HG02884 (cell line): ENCODE measurements at regions not wholly inside any gene's neighbourhood (a gene's known extent, or its start where the extent isn't known, plus 50 kb on each side); places are given as distances from the start of the nearest gene placed in this dataset.

ENCODE experiments used
- ATAC-seq: cut with Tn5 transposase; IDR thresholded peaks from one replicate; pipeline ENCODE4 v1.9.1; 2021; ENCODE audit warnings: mild to moderate bottlenecking, moderate library complexity; ENCODE audit not compliant: unreplicated experiment

DNA sequence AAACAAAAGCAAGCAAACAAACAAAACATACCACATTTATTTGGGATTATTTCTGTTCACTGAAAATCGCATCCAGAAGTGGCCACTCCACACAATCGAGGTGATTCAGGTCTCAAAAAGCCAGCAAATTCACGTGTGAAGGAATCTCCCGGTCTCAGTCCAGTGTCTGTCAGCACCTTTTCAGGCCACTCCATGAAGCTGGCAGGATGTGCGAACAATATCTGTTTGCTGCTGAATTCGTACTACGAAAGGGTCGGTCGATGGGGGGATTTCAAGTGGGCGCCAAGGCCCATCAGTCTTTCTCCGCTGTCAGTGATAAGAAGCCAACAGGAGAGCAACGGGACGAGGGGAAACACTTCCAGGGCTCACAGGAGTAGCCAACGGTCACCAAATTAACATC lies 505.1 kb downstream of the IRX1 start:
- no peak for ATAC-seq

DNA sequence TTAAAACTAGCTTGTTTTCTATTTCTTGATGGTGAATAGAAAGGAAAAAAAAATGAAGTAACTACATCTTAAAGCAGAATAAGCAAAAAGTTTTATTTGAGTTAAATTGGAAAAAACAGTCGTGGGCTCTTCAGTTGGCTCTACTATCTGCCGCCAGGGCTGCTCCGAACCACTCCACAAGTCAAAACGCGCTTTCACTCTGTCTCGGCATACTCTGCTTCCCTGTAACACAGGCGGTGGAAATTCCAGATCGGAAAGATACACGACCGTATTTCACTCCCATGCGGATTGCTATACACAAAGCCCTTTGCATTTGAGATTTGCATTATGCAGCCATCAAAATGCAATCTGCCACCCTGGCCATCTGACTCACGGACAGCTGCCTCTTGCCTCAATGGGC lies 505.6 kb downstream of the IRX1 start:
- ATAC-seq, result no peak

DNA sequence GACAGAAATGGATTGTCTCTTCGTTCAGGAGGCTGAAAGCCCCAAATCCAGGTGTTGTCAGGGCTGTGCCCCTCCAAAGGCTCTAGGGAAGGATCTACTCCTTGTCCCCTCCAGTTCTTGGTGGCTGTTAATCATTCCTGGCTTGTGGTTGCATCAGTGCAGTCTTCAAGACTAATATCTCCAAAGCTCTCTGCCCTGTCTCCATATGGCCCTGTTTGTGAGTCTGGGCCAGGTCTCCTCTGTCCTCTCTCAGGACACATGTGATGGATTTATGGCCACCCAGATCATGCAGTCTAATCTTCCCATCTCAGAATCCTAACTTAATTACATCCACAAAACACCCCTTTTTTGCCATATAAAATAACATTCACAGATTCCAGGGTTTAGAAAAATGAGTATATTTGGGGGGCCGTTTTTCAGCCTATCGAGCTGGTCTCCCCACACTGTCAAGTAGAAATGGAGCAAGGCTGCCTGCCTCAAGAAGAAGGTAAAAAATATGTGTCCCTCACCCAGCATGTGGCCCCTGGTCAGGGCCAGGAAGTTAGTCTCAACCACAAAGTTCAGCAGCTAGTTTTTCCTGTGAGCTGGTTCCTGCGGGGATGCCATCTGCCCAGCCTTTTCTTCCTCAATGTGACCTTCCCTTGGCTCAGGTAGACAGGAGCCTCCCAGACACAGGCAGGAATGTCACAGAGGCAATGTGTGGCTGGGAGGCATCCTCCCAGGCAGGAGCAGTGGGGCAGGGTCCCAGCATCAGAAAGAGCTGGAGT lies 509.4 kb downstream of the IRX1 start:
- ATAC-seq, result no peak

DNA sequence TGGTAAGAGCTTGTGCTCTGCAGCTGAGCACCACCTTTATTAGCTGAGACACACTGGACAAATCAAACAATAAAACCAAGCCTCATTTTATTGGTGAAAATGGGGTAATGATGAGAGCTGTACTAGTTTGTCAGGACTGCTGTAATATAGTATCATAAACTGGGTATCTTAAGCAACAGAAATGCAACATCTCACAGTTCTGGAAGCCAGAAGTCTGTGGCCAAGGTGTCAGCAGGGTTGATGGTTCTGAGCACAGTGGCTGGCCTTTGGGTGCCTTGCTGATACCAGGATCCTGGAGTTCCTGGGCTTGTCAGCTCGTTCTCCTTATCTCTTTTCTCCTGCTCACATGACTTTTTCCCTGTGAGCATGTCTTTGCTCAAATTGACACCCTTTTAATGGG lies 513.1 kb downstream of the IRX1 start:
- no peak for ATAC-seq

DNA sequence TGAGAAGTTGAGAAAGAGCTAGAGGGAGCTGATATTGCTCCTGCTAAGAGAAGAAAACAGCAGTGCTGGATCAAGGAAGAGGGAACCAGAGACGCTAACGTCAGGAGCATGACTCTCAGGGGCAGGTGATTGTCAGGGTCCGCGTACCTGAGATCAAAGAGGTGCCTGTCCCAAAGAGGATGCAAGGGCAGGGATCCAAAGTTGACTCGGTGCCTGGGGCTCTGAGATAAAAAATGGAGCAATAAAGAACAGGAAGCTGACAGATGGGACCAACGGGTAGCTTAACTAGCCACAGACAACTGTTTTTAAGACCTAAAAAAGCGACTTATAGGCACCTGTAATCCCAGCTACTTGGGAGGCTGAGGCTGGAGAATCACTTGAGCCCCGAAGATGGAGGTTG lies 517.8 kb downstream of the IRX1 start:
- ATAC-seq, result no peak

DNA sequence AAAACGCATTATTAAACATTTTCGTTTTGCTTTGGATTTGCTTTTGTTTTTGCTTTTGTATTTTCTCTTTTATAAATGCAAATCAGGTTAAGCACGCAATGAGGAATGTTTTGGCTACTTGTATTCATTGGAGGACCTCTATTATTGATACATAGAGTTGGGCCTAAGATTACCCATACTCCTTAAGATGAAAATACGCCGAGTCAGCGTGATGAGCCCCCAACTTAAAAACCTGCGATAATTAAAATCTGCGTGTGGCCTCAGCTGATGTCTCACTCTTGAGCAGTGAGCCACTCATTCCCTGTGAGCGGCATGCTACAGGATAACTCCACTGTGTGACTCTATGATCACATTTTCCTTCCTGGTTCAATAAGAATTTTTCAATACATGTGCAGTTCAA lies 518.3 kb downstream of the IRX1 start:
- ATAC-seq, result no peak

DNA sequence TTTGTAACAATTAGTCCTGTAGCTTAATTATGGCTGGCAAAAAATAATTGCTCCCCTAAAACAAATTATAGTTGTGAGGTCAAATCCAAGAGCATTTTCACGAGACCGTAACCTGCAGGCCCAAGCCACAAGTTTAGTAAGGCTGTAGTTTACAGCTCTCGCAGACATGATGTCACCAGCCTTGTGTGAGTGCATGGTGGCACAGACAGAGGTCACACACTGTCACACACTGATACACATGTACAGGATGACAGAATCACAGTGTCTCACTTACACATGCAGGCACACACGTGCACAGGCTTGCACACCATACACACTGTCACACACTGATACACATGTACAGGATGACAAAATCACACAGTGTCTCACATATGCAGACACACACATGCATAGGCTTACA lies 518.8 kb downstream of the IRX1 start:
- no peak for ATAC-seq

DNA sequence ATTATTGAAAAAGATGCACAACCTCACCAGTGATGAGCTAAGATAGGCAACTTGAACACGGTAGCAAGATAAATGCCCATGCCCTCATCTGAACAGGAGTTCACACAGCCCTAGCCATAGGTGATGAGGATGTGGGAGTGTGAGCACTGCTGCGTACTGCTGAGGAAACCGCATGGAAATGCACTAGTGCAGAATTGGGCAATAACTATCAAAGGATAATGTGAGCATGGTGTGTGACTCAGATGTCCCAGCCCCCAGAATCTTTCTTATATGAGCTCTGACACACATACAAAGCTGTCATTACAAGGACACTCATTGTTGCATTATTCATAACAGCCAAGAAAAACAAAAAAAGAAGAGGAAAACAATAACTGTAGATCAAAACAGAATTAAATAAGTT lies 521.2 kb downstream of the IRX1 start:
- ATAC-seq, result no peak

DNA sequence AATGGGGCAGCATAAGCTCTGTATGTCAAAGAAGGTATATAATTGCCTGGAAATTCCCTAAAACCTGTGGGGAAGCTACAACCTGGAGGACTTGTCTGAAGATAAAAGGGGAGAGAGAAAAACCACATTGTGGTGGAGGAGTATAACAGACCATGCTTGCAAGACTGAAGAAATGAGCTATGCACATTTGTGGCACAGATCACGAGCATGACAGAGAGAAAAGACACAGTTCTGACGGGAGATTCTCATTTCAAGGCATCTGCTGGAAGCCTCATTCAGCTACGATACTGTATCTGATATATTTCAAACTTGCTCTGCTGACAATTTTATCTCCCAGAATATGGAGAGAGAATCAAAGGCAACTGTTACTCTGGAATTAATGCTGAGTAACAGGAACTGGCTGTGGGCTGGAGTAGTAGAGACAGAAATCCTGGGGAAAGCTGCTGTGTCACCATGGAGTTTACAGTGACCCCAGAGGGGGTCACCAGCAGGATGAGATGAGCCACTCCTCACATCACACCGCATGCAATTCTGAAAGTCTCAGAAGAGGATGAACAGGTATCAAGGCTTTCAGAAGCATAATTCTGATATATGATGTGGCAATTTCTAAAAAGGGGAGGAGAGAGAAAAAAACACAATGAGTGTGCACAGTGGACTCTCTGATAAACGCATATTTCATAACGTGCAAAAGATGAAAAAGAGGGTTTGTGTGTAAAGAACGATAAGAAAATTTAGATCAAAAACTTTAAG lies 528.8 kb downstream of the IRX1 start:
- no peak for ATAC-seq

DNA sequence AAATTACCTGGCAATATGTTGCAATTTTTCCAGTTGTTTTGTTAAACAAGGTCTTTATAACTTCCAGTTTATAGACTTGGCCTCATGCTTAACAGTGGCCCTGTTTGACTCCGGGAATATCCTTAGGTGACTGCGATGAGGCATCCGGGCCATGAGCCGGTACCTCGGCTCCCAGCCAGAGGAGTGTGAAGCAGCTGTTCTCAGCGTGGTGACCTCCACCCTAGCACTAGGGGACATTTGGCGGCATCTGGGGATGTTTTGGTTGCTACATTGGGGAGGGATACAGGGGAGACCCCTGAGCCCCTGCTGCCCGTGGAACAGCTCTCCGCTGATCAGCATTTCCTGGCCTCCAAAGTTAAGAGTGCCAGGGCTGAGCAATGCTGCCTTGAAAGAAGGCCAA lies 533.4 kb downstream of the IRX1 start:
- ATAC-seq, result no peak

DNA sequence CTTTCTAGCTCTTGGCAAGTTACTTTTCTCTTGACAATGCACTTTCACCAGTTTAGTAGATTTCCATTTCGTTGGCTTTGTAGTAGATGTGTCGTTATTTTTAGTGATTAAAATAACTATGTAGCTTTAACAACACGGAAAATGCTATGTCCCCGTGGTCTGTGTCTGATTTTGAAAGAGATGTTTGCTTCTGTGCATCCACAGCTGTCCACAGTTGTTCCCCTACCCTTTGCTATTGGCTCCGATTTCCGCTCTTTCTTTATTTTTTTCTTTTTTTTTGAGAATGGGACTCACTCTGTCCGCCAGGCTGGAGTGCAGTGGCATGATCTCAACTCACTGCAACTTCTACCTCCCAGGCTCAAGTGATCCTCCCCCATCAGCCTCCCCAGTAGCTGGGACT lies 533.9 kb downstream of the IRX1 start:
- ATAC-seq, result no peak

DNA sequence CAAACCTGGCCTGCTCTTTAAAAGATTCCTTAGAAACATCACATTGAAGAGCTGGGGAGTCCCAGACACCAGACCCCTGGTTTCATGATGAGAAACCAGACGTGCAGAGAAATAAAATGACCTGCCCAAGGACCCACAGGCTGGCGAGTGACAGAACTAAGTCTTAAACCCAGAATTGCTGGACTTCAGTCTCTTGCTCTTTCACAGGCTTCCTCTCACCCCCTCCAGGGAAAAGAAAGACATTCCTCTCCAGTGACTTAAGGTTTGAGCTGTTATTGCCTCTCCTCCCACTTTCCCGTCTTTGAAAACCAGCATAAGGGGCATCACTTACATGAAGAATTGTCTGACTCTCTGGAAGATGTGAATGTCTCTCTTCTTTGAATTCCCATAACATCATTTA lies 535.2 kb downstream of the IRX1 start:
- no peak for ATAC-seq

DNA sequence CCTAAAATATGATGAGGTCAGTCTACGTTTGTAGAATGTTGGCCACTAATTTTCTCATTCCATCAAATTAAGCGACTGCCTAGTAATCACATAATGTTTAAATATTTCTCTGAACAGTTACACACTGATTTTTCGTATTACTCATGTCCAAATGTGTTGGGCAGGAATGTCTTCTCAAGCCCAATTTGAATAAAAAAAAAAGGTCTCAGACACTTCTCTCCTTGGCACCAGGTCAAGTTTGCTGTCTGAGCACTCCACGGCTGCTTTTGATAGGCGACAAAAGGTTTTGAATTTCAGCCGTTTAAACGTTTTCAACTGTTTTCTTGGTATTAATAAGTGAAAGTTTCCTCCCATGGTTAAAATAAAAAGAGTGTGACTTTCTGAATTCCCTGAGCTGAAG lies 542.1 kb downstream of the IRX1 start:
- ATAC-seq, result no peak

DNA sequence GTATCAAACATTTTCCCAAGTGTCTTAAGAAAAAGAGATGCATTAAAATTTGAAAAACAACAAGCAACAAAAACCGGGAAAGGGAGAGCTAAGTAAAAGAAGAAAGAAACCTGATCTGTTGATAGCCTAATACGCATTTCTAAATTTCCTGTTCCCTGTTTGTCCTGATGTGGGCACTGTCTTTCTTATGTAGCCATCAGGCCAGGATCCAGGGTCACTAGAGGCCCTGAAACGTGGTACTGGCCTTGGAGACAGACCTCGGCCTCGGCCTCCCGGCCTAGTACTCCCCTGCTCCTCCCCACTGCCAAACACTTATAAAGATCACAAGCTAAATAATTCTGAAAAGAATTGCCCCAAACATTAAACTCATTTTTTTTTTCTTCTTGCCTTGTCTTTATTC lies 547.2 kb downstream of the IRX1 start:
- ATAC-seq, result no peak

DNA sequence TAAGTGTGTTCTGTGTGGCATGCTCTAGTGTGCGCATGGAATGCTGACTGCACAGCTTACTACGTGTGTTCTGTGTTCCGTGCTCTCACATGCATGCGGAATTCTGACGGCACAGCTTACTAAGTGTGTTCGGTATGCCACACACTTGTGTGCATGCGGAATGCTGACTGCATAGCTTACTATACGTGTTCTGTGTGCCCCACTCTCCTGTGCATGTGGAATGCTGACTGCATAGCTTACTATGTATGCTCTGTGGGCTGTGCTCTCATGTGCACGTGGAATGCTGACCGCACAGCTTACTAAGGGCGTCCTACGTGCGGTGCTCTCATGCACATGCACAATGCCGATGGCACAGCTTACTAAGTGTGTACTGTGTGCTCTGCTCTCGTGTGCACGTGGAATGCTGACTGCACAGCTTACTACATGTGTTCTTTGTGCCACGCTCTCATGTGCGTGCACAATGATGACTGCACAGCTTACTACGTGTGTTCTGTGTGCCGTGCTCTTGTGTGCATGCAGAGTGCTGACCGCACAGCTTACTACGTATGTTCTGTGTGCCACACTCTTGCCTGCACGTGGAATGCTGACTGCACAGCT lies 548.9 kb downstream of the IRX1 start:
- ATAC-seq, result no peak

DNA sequence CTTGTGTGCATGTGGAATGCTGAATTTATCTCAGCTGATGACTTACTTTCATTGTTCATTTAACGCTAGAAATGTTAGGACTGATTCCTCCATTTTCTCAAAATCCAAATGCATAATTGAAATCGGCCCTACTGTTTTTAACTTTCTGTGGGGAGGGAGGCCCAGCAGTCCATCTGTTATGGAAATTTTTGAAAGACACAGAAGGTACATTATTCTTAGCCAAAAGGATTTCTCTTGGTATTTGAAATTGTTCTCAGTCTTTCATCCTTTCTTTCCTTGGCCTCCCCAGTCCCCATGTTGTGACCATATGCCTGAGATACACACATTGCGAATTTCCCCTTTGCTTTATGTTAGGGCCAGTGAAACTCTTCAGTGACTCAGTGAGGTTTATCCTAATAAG lies 549.9 kb downstream of the IRX1 start:
- no peak for ATAC-seq

DNA sequence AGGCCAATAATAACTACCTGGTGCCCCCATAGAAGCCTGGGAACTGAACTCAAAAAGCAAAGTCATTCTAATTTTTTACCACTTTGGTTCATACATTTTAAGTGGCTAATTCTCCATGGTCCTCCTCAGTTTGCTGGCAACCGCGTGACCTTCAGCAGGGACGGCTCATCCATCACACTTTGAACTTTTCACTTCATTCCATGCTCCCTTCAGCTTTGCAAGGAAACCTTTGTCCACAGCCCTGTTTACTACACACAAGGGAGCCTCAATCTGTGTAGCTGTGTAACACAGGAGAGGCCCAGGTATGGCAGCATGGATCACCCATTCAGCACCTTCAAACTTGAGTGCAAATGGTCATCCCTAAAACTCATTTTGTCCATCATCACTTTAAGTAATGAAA lies 552.4 kb downstream of the IRX1 start:
- ATAC-seq, result no peak

DNA sequence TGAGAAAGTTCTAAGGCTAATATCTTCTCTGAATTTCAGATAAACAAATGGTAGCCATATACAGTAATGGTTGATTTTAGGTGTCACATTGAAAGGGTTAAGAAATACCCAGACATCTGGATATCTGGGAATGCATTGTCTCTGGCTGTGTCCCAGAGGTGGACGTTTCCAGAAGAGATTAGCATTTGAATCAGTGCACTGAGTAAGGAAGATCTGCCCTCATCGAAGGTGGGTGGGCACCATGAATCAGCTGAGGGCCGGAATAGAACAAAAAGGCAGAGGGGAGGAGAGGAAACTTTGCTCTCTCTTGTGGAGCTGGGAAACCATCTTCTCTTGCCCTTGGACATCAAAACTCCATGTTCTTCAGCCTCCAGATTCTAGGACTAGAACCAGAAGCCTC lies 554.4 kb downstream of the IRX1 start:
- ATAC-seq, result no peak

DNA sequence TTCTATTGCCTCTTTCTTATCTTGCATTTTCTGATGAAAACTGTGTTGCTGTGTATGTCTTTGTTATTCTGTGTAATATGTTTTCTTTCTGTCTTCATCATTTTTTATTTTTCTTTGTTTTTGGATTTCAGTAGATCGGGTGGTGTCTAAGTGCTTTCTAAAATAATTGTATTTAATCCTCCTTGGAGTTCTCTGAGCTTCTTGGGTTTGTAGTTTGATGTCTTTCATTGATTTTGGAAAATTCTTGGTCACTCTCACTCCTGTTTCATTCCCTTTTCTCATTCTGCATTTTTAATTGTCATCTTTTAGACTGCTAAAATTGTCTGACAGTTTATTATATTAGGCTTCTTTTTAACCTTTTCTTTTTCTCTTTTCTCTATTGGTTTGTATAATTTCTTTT lies 560.5 kb downstream of the IRX1 start:
- ATAC-seq, result no peak

DNA sequence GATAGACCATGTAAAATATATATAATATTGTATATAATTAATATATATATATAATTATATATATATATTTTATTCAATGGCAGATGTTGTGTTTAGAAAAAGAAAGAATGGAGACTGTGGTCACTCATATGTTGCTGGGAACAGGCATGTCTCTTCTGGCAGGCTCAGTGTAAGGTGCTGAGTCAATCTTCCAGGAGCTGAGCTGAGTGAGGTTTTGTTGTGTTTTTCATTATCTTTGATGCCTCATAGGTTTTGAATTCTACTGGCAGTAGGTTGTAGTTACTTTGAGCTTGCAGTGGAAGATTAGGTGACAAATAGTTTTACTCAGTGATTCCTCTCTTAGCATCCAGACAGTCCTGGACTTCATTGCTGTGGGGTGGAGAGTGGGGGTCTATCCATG lies 561.3 kb downstream of the IRX1 start:
- no peak for ATAC-seq

DNA sequence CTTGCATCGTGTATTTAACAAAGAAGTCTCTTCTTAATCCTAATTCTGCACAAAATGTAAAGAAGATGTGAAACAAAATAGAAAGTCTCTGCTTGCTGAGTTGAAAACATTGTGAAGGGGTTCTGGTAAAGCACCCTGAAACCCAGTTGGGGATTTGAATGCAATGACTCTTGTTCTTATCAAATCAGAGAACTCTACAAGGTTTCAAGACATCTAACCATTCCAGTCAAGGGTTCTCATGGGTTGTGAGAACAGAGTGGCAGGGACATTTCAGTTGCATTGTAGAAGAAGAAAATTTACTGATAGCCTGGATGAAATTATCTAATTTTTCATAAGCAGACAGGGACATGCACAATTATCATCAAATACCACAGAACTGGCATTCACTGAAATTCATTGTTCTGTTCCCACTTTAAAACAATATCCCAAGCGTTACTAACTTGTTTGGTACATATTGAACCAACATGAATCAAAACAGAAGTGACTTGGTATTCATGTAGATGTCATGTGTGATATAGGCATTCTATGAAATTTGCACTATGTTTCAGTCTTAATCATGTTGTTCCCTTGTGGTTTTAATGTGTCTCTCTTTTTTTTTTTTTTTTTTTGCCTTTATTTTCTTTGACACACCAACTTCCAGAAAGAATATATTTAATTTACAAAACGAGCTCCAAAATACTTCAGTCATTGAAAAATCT lies 563.3 kb downstream of the IRX1 start:
- ATAC-seq, result no peak

DNA sequence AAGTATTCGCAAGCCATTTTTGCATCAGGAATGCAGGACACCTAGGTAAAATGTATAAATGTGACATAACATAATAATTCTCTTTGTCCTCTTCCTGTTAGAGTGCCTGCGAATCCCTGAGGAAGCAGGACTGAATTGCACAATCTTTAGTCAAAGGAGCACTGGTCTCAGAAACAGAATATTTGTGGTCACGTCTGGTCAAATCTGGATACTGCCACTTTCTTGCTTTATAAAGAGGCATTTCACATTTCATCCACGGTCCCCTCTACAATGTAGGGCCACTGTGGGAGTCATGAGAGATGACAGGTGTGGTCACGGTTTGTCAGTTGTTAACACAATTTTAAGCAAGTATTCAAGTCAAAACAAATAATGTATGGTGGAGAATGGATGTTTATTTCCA lies 564.0 kb downstream of the IRX1 start:
- ATAC-seq, result no peak
